ENCODE measurements at regions not wholly inside any gene's neighbourhood (a gene's known extent, or its start where the extent isn't known, plus 50 kb on each side); places are given as distances from the start of the nearest gene placed in this dataset.

- TF ChIP-seq CTCF (IDR thresholded peaks at IDR 0.05) (no peak), POLR2A (IDR thresholded peaks at IDR 0.05) (no peak)
These were observed 153.2 kb upstream of the ETAA1 start for GRCh38 chr2:67243919-67244318.
